IMR-90 (cell line): ENCODE measurements at regions not wholly inside any gene's neighbourhood (a gene's known extent, or its start where the extent isn't known, plus 50 kb on each side); places are given as distances from the start of the nearest gene placed in this dataset.

ENCODE experiments used
- ATAC-seq: fragments of 200-7000 bp; cut with Tn5 transposase; 2 replicates; pipeline ENCODE4 v1.9.1; 2020; ENCODE audit warnings: low read depth, mild to moderate bottlenecking, moderate library complexity
- BruUV-seq: library from RNA; stranded (reverse); fragments of 400-500 nt; replicated peaks from 2 replicates; lab custom pipeline; 2021; lab: Mats Ljungman, UMichigan
- CTCF ChIA-PET: fragments of 300-600 bp; formaldehyde crosslinking; extraction: SDS; loops from one replicate; lab custom pipeline; 2021; ENCODE audit warnings: antibody characterized with exemption; lab: Yijun Ruan, JAX
- POLR2A ChIA-PET: fragments of 300-600 bp; sonication (Branson Sonifier 250); formaldehyde crosslinking; loops from one replicate; lab custom pipeline; 2022; ENCODE audit warnings: antibody characterized with exemption; ENCODE audit not compliant: unreplicated experiment; lab: Charles Lee
- DNase-seq: peaks from one replicate; pipeline ENCODE4 v3.0.0; 2013
- H2AFZ ChIP-seq: replicated peaks from 2 replicates; pipeline ENCODE3; 2013; ENCODE audit warnings: low read length, mild to moderate bottlenecking; ENCODE audit not compliant: poor library complexity
- H2AK5ac ChIP-seq: 2 replicates; pipeline ENCODE4 v1.6.1; 2013; ENCODE audit warnings: low read depth, low read length, inconsistent platforms
- H2AK9ac ChIP-seq: replicated peaks from 2 replicates; pipeline ENCODE3; 2013; ENCODE audit warnings: mild to moderate bottlenecking, low read depth, low read length, moderate library complexity; ENCODE audit not compliant: poor library complexity
- H2BK120ac ChIP-seq: 2 replicates; pipeline ENCODE4 v1.6.1; 2013; ENCODE audit warnings: low read depth, low read length, inconsistent platforms
- H2BK15ac ChIP-seq: 3 replicates; pipeline ENCODE4 v1.6.1; 2013; ENCODE audit warnings: low read depth, low read length, inconsistent platforms
- H2BK20ac ChIP-seq: 2 replicates; pipeline ENCODE4 v1.6.1; 2013; ENCODE audit warnings: low read depth, mild to moderate bottlenecking, inconsistent platforms, low read length, moderate library complexity
- H2BK5ac ChIP-seq: 2 replicates; pipeline ENCODE4 v1.6.1; 2013; ENCODE audit warnings: mild to moderate bottlenecking, low read depth, low read length, inconsistent platforms; ENCODE audit not compliant: poor library complexity, severe bottlenecking
- H3K14ac ChIP-seq: replicated peaks from 2 replicates; pipeline ENCODE4 v1.6.1; 2013; ENCODE audit warnings: low read depth, low read length, inconsistent platforms
- H3K18ac ChIP-seq: 2 replicates; pipeline ENCODE4 v1.6.1; 2013; ENCODE audit warnings: low read depth, low read length, control low read depth
- H3K23ac ChIP-seq: 2 replicates; pipeline ENCODE4 v1.6.1; 2013; ENCODE audit warnings: low read depth, low read length, inconsistent platforms
- H3K27ac ChIP-seq: 2 replicates; pipeline ENCODE4 v1.5.1; 2013; ENCODE audit warnings: mild to moderate bottlenecking, control low read depth, low read length; ENCODE audit not compliant: insufficient read depth
- H3K27me3 ChIP-seq: 2 replicates; pipeline ENCODE4 v1.6.1; 2013; ENCODE audit warnings: low read length; ENCODE audit not compliant: control insufficient read depth, insufficient read depth
- H3K36me3 ChIP-seq: 2 replicates; pipeline ENCODE4 v1.6.1; 2013; ENCODE audit warnings: low read length, mixed read lengths; ENCODE audit not compliant: control insufficient read depth, insufficient read depth
- H3K4ac ChIP-seq: 2 replicates; pipeline ENCODE4 v1.6.1; 2013; ENCODE audit warnings: low read depth, low read length, inconsistent platforms
- H3K4me1 ChIP-seq: 2 replicates; pipeline ENCODE4 v1.6.1; 2013; ENCODE audit warnings: low read length, mixed read lengths; ENCODE audit not compliant: control insufficient read depth, insufficient read depth
- H3K4me2 ChIP-seq: 2 replicates; pipeline ENCODE4 v1.6.1; 2013; ENCODE audit warnings: low read depth, mild to moderate bottlenecking, control low read depth, low read length, moderate library complexity
- H3K4me3 ChIP-seq: 2 replicates; pipeline ENCODE4 v1.5.1; 2013; ENCODE audit warnings: low read depth, mild to moderate bottlenecking, control low read depth, low read length, moderate library complexity; ENCODE audit not compliant: insufficient read depth
- H3K56ac ChIP-seq: 2 replicates; pipeline ENCODE4 v1.6.1; 2013; ENCODE audit warnings: low read length, inconsistent platforms; ENCODE audit not compliant: insufficient read depth; ENCODE audit errors: extremely low read depth
- H3K79me1 ChIP-seq, 2 experiments: 2 replicates each; pipeline ENCODE4 v1.6.1; 2013; ENCODE audit warnings: low read length in 2 of 2, inconsistent platforms in 1 of 2, low read depth in 1 of 2
- H3K9ac ChIP-seq: 2 replicates; pipeline ENCODE4 v1.6.1; 2013; ENCODE audit warnings: low read depth, low read length, control low read depth
- H3K9me1 ChIP-seq: 2 replicates; pipeline ENCODE4 v1.6.1; 2013; ENCODE audit warnings: low read length, inconsistent platforms; ENCODE audit not compliant: insufficient read depth
- H3K9me3 ChIP-seq: 2 replicates; pipeline ENCODE4 v1.6.1; 2013; ENCODE audit warnings: low read length; ENCODE audit not compliant: control insufficient read depth, insufficient read depth
- H4K20me1 ChIP-seq: 2 replicates; pipeline ENCODE4 v1.6.1; 2013; ENCODE audit warnings: low read length, inconsistent platforms; ENCODE audit not compliant: insufficient read depth
- H4K5ac ChIP-seq: 2 replicates; pipeline ENCODE4 v1.6.1; 2013; ENCODE audit warnings: mild to moderate bottlenecking, low read depth, low read length, control low read depth
- H4K8ac ChIP-seq, 2 experiments: 2 replicates each; pipeline ENCODE4 v1.6.1; 2013; ENCODE audit warnings: low read depth in 2 of 2, low read length in 2 of 2, control low read depth in 1 of 2, inconsistent platforms in 1 of 2
- H4K91ac ChIP-seq: 2 replicates; pipeline ENCODE4 v1.6.1; 2013; ENCODE audit warnings: low read depth, low read length, inconsistent platforms; ENCODE audit not compliant: insufficient read depth
- CEBPB ChIP-seq: IDR thresholded peaks from 2 replicates; pipeline ENCODE4 v1.6.1; 2012; ENCODE audit warnings: low read depth, low read length, improper control_type of control experiment
- CTCF ChIP-seq: conservative IDR thresholded peaks from 2 replicates; pipeline ENCODE4 v1.5.1; 2012; ENCODE audit warnings: mild to moderate bottlenecking, low read depth, low read length, improper control_type of control experiment
- ELK1 ChIP-seq: fragments of 150-350 bp; IDR thresholded peaks from 2 replicates; pipeline ENCODE4 v1.6.1; 2016; ENCODE audit warnings: low read depth, mild to moderate bottlenecking, low read length, moderate library complexity, borderline replicate concordance
- MAFK ChIP-seq: IDR thresholded peaks from 2 replicates; pipeline ENCODE4 v1.6.1; 2012; ENCODE audit warnings: low read depth, low read length, improper control_type of control experiment
- MAZ ChIP-seq: IDR thresholded peaks from 2 replicates; pipeline ENCODE4 v1.6.1; 2012; ENCODE audit warnings: low read depth, mild to moderate bottlenecking, low read length, improper control_type of control experiment, moderate library complexity, borderline replicate concordance
- MXI1 ChIP-seq: IDR thresholded peaks from 2 replicates; pipeline ENCODE4 v1.6.1; 2012; ENCODE audit warnings: low read depth, mild to moderate bottlenecking, low read length, moderate library complexity, borderline replicate concordance
- NFE2L2 ChIP-seq: fragments of 150-350 bp; IDR thresholded peaks from 2 replicates; pipeline ENCODE4 v1.6.1; 2016; ENCODE audit warnings: low read depth, mild to moderate bottlenecking, low read length
- POLR2A ChIP-seq: IDR thresholded peaks from 2 replicates; pipeline ENCODE4 v1.6.1; 2012; ENCODE audit warnings: mild to moderate bottlenecking, low read depth, low read length
- RAD21 ChIP-seq: IDR thresholded peaks from 2 replicates; pipeline ENCODE4 v1.6.1; 2012; ENCODE audit warnings: low read length, improper control_type of control experiment
- RFX5 ChIP-seq: IDR thresholded peaks from 2 replicates; pipeline ENCODE4 v1.8.0; 2012; ENCODE audit warnings: low read depth, mild to moderate bottlenecking, low read length, moderate library complexity
- WGBS, 2 experiments: methylation state at CpG; one replicate each; pipeline versions ENCODE4 v1.1.5 to v1.1.7; 2013; ENCODE audit warnings: missing lambda C conversion rate in 2 of 2; ENCODE audit not compliant: insufficient read length in 1 of 2; ENCODE audit errors: extremely low coverage in 2 of 2; 5-methylcytosine and 5-hydroxymethylcytosine counted together
- dilution Hi-C: fragments of 300-500 bp; cut with HindIII; formaldehyde crosslinking; loops from one replicate; pipeline ENCODE4 v1.14.3; 2018; ENCODE audit warnings: low sequenced_read_pairs; ENCODE audit not compliant: unreplicated experiment
- in situ Hi-C: fragments of 300-500 bp; cut with MboI; formaldehyde crosslinking; loops from 3 replicates; pipeline ENCODE4 v1.14.3; 2019; ENCODE audit warnings: low sequenced_read_pairs, inconsistent platforms, mixed read lengths
- intact Hi-C: fragments of 100-400 bp; cut with micrococcal nuclease; formaldehyde crosslinking; loops from 2 replicates; pipeline ENCODE4 v1.10.0; 2022

GRCh38 chr21:35346697-35347096 lies 297.6 kb upstream of the RUNX1 start:
- H3K27ac ChIP-seq: no peak overlapping the region
- H3K9ac ChIP-seq: no peak overlapping the region
- no peak overlapping the region for H3K56ac ChIP-seq
- H3K14ac ChIP-seq: no peak overlapping the region
- no peak overlapping the region for H3K4ac ChIP-seq
- no peaks in the 10 kb centered on the region; the same call in 1 of the 2 replicates for H3K27me3 ChIP-seq
- H3K4me1 ChIP-seq: peaks cover 6% of the 10 kb centered on the region
- POLR2A ChIA-PET: no interaction called here
- H3K9me1 ChIP-seq: no peaks in the 10 kb centered on the region; the same call in 1 of the 2 replicates
- H3K79me1 ChIP-seq: no peaks in the 10 kb centered on the region
- no peak overlapping the region for H3K23ac ChIP-seq
- TF ChIP-seq MAFK (no peak), MAZ (no peak), ELK1 (no peak), NFE2L2 (no peak), RAD21 (no peak), RFX5 (no peak), MXI1 (no peak), CEBPB (no peak), POLR2A (no peak), CTCF (no peak)
- in situ Hi-C loops (no loop called here), intact Hi-C loops (no loop called here), dilution Hi-C loops (no loop called here)
- no peak for DNase-seq
- no peaks in the 10 kb centered on the region for H4K20me1 ChIP-seq
- BruUV-seq: no TSS peak
- ATAC-seq: no peak
- no peak overlapping the region for H3K4me2 ChIP-seq
- H4K91ac ChIP-seq: no peak overlapping the region
- no peak overlapping the region for H2AK5ac ChIP-seq
- no peak overlapping the region for H2BK15ac ChIP-seq
- H2AK9ac ChIP-seq: no peak overlapping the region
- no peak overlapping the region for H2BK5ac ChIP-seq
- no peaks in the 10 kb centered on the region for H3K36me3 ChIP-seq
- no peak overlapping the region for H3K4me3 ChIP-seq
- H2BK120ac ChIP-seq: no peak overlapping the region
- H3K9me3 ChIP-seq: no peaks in the 10 kb centered on the region; the same call in 1 of the 2 replicates
- no peak overlapping the region for H2AFZ ChIP-seq
- no peak overlapping the region for H3K18ac ChIP-seq
- H2BK20ac ChIP-seq: no peak overlapping the region
- no peak overlapping the region for H4K8ac ChIP-seq
- CTCF ChIA-PET: interaction anchor here (1.4 kb wide), 1 partner anchor 9 kb away, joined by 3 read pairs; no protein-coding TSS in a partner anchor
- WGBS, 2 experiments: 94% methylated on average over 3 of the region's 4 CpGs; no CpG with 5 or more reads in 1 of the 2 experiments
- H4K5ac ChIP-seq: no peak overlapping the region
